ENCODE measurements at regions not wholly inside any gene's neighbourhood (a gene's known extent, or its start where the extent isn't known, plus 50 kb on each side); places are given as distances from the start of the nearest gene placed in this dataset.

DNA sequence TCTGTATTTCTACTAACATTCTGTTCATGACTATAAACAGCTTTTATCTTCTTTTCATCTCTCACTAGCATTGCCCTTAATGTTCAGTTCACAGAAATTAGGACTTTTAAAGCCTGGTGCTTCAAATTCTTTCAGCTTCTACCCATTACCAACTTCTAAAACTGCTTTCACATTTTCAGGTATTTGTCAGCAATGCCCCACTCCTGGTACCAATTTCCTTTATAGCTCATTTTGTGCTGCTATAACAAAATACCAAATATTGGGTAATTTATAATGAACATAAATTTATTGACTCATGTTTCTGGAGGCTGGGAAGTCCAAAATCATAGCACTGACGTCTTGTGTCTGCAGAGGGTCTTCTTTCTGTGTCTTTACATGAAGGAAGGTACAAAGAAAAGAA lies 753.1 kb upstream of the CCDC54 start:
- Histone ChIP-seq H3K4me3 (ENCODE audit: low read length) (no peak overlapping the region), H3K36me3 (ENCODE audit: control insufficient read depth, insufficient read depth, low read length) (no peaks in the 10 kb centered on the region), H3K9ac (ENCODE audit: low read length) (no peak overlapping the region), H3K27me3 (ENCODE audit: control insufficient read depth, insufficient read depth, low read length) (no peaks in the 10 kb centered on the region), H3K9me3 (ENCODE audit: control insufficient read depth, low read length) (no peaks in the 10 kb centered on the region), H3K4me1 (ENCODE audit: control insufficient read depth, insufficient read depth, low read length) (peaks cover 6% of the 10 kb centered on the region)

DNA sequence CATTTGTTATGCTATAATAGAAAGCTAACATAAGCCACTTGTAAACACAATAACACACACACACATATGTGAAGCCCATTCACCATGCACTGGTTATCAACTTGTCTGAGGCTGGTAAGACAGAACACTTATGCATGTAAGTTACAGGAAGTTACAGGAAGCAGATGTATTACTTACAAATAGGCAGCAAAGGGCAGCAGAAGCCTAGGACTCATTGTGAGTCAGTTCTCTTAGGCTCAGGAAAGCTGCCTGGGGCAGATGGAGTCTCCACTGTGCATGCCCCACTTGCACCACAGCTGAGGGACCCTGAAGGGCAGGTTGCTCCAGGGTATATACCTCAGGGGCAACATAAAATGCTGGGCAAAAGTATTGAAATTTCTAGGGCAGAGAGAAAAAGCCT lies 748.8 kb upstream of the CCDC54 start:
- Histone ChIP-seq H3K27me3 (ENCODE audit: control insufficient read depth, insufficient read depth, low read length) (no peaks in the 10 kb centered on the region), H3K9ac (ENCODE audit: low read length) (no peak overlapping the region), H3K9me3 (ENCODE audit: control insufficient read depth, low read length) (no peaks in the 10 kb centered on the region), H3K4me3 (ENCODE audit: low read length) (no peak overlapping the region), H3K36me3 (ENCODE audit: control insufficient read depth, insufficient read depth, low read length) (no peaks in the 10 kb centered on the region), H3K4me1 (ENCODE audit: control insufficient read depth, insufficient read depth, low read length) (peaks cover 6% of the 10 kb centered on the region)

DNA sequence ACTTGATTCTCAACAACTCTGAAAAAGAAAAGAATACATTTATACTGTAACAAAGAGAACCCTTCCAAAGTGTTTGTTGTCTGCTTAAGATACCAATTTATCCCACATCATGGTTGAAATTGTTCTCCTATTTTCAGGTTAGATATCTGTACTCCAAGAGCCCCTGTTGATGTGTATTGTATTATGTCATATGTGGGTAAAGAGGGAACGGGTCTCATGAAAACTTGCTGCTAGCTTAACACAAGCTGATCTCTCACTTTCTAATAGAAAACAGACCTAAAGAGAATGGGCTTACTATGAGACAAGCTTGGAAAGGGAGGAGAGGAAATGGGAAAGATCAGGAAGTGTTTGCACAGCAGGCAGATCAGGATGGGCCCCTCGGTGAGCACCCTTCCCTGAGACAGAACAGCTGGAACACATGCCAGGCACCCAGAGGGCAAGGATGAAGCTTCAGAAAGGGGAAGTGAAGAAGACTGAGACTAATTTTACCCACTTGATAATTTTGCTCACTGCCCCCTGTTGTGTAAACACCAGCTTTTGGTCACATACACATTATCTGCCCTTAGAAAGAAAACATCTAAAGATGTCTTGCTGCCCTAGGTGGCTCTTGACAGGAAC lies 747.9 kb upstream of the CCDC54 start:
- Histone ChIP-seq H3K36me3 (ENCODE audit: control insufficient read depth, insufficient read depth, low read length) (no peaks in the 10 kb centered on the region), H3K4me3 (ENCODE audit: low read length) (no peak overlapping the region), H3K9me3 (ENCODE audit: control insufficient read depth, low read length) (no peaks in the 10 kb centered on the region), H3K4me1 (ENCODE audit: control insufficient read depth, insufficient read depth, low read length) (peaks cover 6% of the 10 kb centered on the region), H3K9ac (ENCODE audit: low read length) (no peak overlapping the region), H3K27me3 (ENCODE audit: control insufficient read depth, insufficient read depth, low read length) (no peaks in the 10 kb centered on the region)

DNA sequence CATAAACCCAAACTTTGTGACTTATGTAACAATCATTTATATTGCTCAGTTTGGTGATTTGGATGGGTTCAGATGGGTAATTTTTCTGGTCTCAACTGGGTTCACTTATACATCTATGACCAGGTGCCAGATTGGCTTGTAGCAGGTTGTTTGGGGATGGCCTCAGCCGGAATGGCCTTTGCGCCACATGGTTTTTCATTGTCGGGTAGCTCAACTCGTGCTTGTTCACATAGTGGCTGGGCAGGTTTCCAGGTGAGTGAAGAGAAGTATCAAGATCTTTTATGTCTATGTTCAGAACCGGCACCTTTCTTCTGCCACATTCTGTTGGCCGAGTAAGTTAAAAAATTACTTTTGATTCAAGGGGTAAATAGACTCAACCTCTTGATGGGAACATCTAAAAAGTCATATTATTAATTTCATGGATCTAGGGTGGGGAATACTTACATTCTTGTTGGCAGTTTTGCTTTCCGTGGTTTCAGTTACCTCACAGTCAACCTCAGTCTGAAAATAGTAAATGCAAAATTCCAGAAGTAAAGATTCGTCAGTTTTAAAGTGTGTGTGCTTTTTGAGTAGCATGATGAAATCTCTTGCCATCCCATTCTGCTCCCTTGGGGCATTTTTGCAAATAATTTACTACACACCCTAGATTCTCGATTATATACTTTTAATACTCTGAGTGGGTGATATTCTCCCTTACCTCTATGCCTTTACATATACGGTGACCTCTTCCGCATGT lies 745.7 kb upstream of the CCDC54 start:
- Histone ChIP-seq H3K9ac (ENCODE audit: low read length) (no peak overlapping the region), H3K9me3 (ENCODE audit: control insufficient read depth, low read length) (no peaks in the 10 kb centered on the region), H3K27me3 (ENCODE audit: control insufficient read depth, insufficient read depth, low read length) (no peaks in the 10 kb centered on the region), H3K36me3 (ENCODE audit: control insufficient read depth, insufficient read depth, low read length) (no peaks in the 10 kb centered on the region), H3K4me3 (ENCODE audit: low read length) (no peak overlapping the region), H3K4me1 (ENCODE audit: control insufficient read depth, insufficient read depth, low read length) (peaks cover 6% of the 10 kb centered on the region)

DNA sequence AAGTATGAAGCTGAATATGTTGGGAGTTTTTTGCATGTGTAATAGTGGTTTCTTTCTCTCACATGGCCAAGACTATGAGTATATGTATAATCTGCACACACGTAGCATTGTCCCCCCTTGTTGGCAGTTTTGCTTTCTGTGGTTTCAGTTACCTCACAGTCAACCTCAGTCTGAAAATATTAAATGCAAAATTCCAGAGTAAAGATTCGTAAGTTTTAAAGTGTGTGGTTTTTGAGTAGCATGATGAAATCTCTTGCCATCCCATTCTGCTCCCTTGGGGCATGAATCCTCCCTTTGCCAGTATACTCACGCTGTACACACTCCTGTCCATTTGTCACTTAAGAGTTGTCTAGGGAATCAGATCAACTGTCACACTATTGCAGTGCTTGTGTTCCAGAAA lies 742.0 kb upstream of the CCDC54 start:
- no peaks in the 10 kb centered on the region for H3K27me3 ChIP-seq (ENCODE audit: control insufficient read depth, insufficient read depth, low read length)
- no peaks in the 10 kb centered on the region for H3K9me3 ChIP-seq (ENCODE audit: control insufficient read depth, low read length)
- H3K9ac ChIP-seq (ENCODE audit: low read length), result no peak overlapping the region
- no peaks in the 10 kb centered on the region for H3K36me3 ChIP-seq (ENCODE audit: control insufficient read depth, insufficient read depth, low read length)
- H3K4me1 ChIP-seq (ENCODE audit: control insufficient read depth, insufficient read depth, low read length), result no peaks in the 10 kb centered on the region
- H3K4me3 ChIP-seq (ENCODE audit: low read length), result no peak overlapping the region

DNA sequence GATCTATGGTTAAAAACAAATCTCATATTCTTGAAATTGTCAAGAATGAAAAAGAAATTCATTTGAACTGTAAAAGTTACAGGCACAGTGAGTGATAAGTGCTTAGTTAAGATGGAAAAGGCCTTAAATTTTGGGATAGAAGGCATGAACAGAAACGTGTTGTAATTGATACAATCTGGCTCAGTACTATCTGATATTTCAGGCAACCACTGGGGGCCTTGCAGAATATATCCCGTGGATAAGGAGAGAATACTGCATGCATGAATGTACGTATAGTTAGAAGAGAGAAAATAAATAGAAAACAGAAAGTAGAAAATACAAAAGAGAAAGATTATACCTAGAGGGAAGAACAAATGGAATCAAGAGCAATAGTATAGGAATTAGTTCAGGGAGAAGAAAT lies 741.4 kb upstream of the CCDC54 start:
- Histone ChIP-seq H3K9me3 (ENCODE audit: control insufficient read depth, low read length) (no peaks in the 10 kb centered on the region), H3K4me1 (ENCODE audit: control insufficient read depth, insufficient read depth, low read length) (no peaks in the 10 kb centered on the region), H3K27me3 (ENCODE audit: control insufficient read depth, insufficient read depth, low read length) (no peaks in the 10 kb centered on the region), H3K4me3 (ENCODE audit: low read length) (no peak overlapping the region), H3K36me3 (ENCODE audit: control insufficient read depth, insufficient read depth, low read length) (no peaks in the 10 kb centered on the region), H3K9ac (ENCODE audit: low read length) (no peak overlapping the region)

DNA sequence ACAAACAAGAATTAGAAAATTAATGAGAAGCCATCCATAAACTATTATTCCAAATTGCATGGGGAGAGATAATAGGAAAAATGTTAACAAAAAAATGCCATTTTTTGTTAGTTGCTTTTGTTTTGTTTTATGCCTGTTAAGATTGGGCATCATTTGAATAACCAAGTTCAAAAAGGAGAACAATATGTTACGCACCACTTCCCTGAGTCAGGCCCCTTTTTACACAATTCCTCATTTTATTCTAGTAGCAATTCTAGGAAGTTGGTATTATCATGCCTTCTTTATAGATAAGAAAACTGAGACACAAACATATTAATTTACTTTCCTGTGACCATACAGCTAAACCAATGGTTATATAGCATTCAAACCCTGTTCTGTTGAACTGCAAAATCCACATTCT lies 736.9 kb upstream of the CCDC54 start:
- Histone ChIP-seq H3K4me1 (ENCODE audit: control insufficient read depth, insufficient read depth, low read length) (no peaks in the 10 kb centered on the region), H3K36me3 (ENCODE audit: control insufficient read depth, insufficient read depth, low read length) (no peaks in the 10 kb centered on the region), H3K9ac (ENCODE audit: low read length) (no peak overlapping the region), H3K9me3 (ENCODE audit: control insufficient read depth, low read length) (no peaks in the 10 kb centered on the region), H3K4me3 (ENCODE audit: low read length) (no peak overlapping the region), H3K27me3 (ENCODE audit: control insufficient read depth, insufficient read depth, low read length) (no peaks in the 10 kb centered on the region)

DNA sequence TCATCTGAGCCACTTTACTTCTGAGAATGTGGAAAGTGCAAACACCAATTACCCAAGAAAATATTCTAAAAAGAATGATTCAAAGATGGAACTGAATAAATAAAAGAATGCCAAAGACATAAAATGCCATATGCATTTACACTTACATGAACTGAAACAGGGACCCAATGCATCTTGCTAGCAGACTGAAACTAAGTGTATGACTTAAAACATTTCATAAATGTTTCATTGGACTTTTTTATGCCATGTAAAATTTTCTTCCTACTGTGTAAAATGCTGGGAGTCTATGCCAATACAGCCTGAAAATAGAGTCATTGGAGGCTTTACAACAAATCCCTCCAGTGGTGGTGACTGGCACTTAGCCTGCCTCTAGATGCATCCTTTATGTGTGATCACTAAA lies 735.1 kb upstream of the CCDC54 start:
- H3K27me3 ChIP-seq (ENCODE audit: control insufficient read depth, insufficient read depth, low read length), result no peaks in the 10 kb centered on the region
- no peak overlapping the region for H3K4me3 ChIP-seq (ENCODE audit: low read length)
- no peaks in the 10 kb centered on the region for H3K36me3 ChIP-seq (ENCODE audit: control insufficient read depth, insufficient read depth, low read length)
- H3K9me3 ChIP-seq (ENCODE audit: control insufficient read depth, low read length), result no peaks in the 10 kb centered on the region
- no peak overlapping the region for H3K9ac ChIP-seq (ENCODE audit: low read length)
- no peaks in the 10 kb centered on the region for H3K4me1 ChIP-seq (ENCODE audit: control insufficient read depth, insufficient read depth, low read length)

DNA sequence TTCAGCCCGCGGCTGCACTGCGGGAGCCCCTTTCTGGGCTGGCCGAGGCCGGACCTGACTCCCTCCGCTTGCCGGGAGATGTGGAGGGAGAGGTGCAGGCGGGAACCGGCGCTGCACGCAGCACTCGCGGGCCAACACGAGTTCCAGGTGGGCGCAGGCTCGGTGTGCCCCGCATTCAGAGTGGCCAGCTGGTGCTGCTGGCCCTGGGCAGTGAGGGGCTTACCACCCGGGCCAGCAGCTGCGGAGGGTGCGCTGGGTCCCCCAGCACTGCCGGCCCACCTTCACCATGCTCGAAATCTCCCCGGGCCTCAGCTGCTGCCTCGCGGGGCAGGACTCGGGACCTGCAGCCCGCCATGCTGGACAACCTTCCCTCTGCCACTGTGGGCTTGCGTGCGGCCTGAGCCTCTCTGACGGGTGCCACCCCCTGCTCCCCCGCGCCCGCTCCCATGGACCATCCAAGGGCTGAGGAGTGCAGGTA lies 733.5 kb upstream of the CCDC54 start:
- no peaks in the 10 kb centered on the region for H3K27me3 ChIP-seq (ENCODE audit: control insufficient read depth, insufficient read depth, low read length)
- no peaks in the 10 kb centered on the region for H3K4me1 ChIP-seq (ENCODE audit: control insufficient read depth, insufficient read depth, low read length)
- no peaks in the 10 kb centered on the region for H3K9me3 ChIP-seq (ENCODE audit: control insufficient read depth, low read length)
- H3K36me3 ChIP-seq (ENCODE audit: control insufficient read depth, insufficient read depth, low read length), result no peaks in the 10 kb centered on the region
- H3K4me3 ChIP-seq (ENCODE audit: low read length), result no peak overlapping the region
- no peak overlapping the region for H3K9ac ChIP-seq (ENCODE audit: low read length)

DNA sequence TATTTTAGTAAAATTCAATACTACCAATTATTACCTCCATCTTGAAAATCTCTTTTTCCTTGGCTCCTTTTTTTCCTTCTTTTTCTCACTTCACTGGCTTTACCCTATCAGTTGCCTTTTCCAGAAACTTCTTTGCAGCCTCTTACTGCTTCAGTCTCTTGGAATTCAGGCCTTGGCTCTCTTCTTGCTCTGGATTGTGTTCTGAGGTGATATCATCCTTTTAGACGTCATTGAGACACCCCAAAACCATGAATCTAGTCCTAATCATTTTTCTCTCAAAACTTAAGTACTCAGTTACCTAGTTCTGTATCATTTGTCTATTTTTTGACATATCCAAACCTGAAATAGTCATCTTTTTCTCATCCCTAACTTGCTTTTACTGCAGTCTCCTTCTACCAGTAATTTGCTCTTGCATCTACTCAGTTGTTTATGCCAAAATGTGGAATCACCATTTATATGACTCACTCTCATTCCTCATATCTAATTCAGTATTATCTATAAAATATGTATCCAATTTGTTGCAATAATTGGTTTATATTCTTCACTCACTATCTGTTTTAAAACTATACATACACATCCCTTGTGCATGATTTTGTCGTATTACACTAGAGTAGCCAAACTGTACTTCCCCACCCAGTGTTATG lies 703.2 kb upstream of the CCDC54 start:
- Histone ChIP-seq H3K27me3 (ENCODE audit: control insufficient read depth, insufficient read depth, low read length) (no peaks in the 10 kb centered on the region), H3K4me3 (ENCODE audit: low read length) (no peak overlapping the region), H3K9me3 (ENCODE audit: control insufficient read depth, low read length) (no peaks in the 10 kb centered on the region), H3K36me3 (ENCODE audit: control insufficient read depth, insufficient read depth, low read length) (no peaks in the 10 kb centered on the region), H3K4me1 (ENCODE audit: control insufficient read depth, insufficient read depth, low read length) (no peaks in the 10 kb centered on the region), H3K9ac (ENCODE audit: low read length) (no peak overlapping the region)

DNA sequence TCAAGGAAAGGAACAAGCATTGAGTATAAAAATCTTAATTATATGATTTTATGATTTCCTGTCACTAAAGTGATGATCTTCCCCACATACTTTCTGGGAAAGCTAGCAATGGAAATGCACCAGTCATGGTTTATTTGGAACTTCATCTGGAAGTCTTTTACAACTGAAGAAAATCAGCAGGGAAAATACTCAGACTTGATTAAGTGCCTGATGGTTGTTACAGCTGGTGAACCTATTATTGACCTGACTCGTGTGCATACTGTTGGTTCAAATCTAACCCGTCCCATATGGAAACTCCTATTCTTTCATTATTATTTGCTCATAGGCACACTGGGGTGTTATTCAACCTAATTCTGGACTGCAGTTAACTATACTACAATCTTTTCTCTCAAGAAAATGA lies 701.8 kb upstream of the CCDC54 start:
- no peaks in the 10 kb centered on the region for H3K27me3 ChIP-seq (ENCODE audit: control insufficient read depth, insufficient read depth, low read length)
- no peak overlapping the region for H3K9ac ChIP-seq (ENCODE audit: low read length)
- no peaks in the 10 kb centered on the region for H3K4me1 ChIP-seq (ENCODE audit: control insufficient read depth, insufficient read depth, low read length)
- no peaks in the 10 kb centered on the region for H3K36me3 ChIP-seq (ENCODE audit: control insufficient read depth, insufficient read depth, low read length)
- no peak overlapping the region for H3K4me3 ChIP-seq (ENCODE audit: low read length)
- H3K9me3 ChIP-seq (ENCODE audit: control insufficient read depth, low read length), result no peaks in the 10 kb centered on the region

DNA sequence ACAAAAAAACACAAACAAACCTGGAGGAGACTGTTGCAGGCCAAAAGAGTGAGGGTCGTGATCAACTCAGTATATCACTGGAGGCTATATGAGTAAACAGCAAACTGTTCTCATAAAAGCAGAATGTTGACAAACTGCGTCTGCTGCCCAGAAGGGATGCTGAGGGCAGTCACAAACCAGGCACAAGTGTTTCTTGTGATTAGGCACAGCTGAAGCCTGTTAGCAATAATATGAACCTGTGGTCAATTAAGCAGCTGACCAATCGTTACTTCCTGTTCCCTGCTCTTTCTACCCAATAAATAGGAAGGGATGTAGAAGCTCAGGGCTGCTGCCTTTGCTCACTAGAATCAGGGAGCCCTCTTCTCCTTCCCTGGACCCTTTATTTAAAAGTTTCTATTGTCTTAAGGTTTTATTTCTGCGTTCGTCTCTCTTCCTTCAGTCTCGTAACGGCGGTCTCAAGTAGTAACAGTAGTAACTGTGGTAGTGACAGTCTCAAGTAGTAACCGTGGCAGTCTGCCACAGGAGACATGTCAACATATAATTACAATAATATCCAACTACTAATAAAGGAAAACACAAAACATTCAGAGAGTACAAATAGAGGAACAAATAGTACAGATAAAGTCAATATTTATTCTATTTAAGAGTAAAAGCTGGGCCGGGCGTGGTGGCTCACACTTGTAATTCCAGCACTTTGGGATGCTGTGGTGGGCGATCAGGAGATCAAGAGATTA lies 698.4 kb upstream of the CCDC54 start:
- no peaks in the 10 kb centered on the region for H3K27me3 ChIP-seq (ENCODE audit: control insufficient read depth, insufficient read depth, low read length)

More for the DNA sequence above, 698.4 kb upstream of the CCDC54 start:
- Histone ChIP-seq H3K9me3 (ENCODE audit: control insufficient read depth, low read length) (no peaks in the 10 kb centered on the region), H3K9ac (ENCODE audit: low read length) (no peak overlapping the region), H3K36me3 (ENCODE audit: control insufficient read depth, insufficient read depth, low read length) (no peaks in the 10 kb centered on the region), H3K4me3 (ENCODE audit: low read length) (no peak overlapping the region), H3K4me1 (ENCODE audit: control insufficient read depth, insufficient read depth, low read length) (no peaks in the 10 kb centered on the region)

All from mucosa of stomach (tissue), 1 donor.